Endothelial cell of umbilical vein (primary cell): ENCODE measurements at regions not wholly inside any gene's neighbourhood (a gene's known extent, or its start where the extent isn't known, plus 50 kb on each side); places are given as distances from the start of the nearest gene placed in this dataset.

ENCODE experiments used
- BruUV-seq: library from RNA; stranded (reverse); fragments of 400-500 nt; replicated peaks from 2 replicates; lab custom pipeline; 2021; lab: Mats Ljungman, UMichigan
- CTCF ChIA-PET: fragments of 300-600, 350-600 bp; sonication (Branson Sonifier 250); formaldehyde crosslinking; loops from one replicate; lab custom pipeline; 2021; ENCODE audit warnings: antibody characterized with exemption, inconsistent platforms; lab: Charles Lee
- POLR2A ChIA-PET: fragments of 300-600, 350-600 bp; sonication (Branson Sonifier 250); formaldehyde crosslinking; loops from one replicate; lab custom pipeline; 2021; ENCODE audit warnings: antibody characterized with exemption, inconsistent platforms; lab: Charles Lee
- DNase-seq: peaks from one replicate; pipeline ENCODE4 v3.0.0-alpha.2; 2011; ENCODE audit warnings: low read depth, low spot score
- FAIRE-seq: peaks from 2 replicates; lab custom pipeline; 2011; peaks lifted over from hg19 to GRCh38; lab: Jason Lieb, UNC
- H2AFZ ChIP-seq: 2 replicates; pipeline ENCODE4 v1.6.0; 2012; ENCODE audit warnings: low read depth, low read length, control low read depth, inconsistent platforms
- H3K27ac ChIP-seq: 2 replicates; pipeline ENCODE4 v1.5.1; 2011; ENCODE audit warnings: low read depth, mild to moderate bottlenecking, control low read depth, low read length, moderate library complexity; ENCODE audit not compliant: insufficient read depth
- H3K27me3 ChIP-seq, 2 experiments: 2 replicates each; pipeline versions ENCODE4 v1.6.0 to v1.6.1; 2011; ENCODE audit warnings: low read length in 2 of 2, mixed read lengths in 1 of 2; ENCODE audit not compliant: control insufficient read depth in 2 of 2, insufficient read depth in 2 of 2
- H3K36me3 ChIP-seq, 2 experiments: 2 replicates in 1 of 2; 3 replicates in 1 of 2; pipeline ENCODE4 v1.5.1; 2011; ENCODE audit warnings: low read length in 2 of 2, mild to moderate bottlenecking in 1 of 2, moderate library complexity in 1 of 2; ENCODE audit not compliant: control insufficient read depth in 2 of 2, insufficient read depth in 2 of 2; ENCODE audit errors: extremely low read depth in 1 of 2
- H3K4me1 ChIP-seq: 3 replicates; pipeline ENCODE4 v1.5.1; 2011; ENCODE audit warnings: mild to moderate bottlenecking, low read length; ENCODE audit not compliant: control insufficient read depth, insufficient read depth; ENCODE audit errors: extremely low read depth
- H3K4me2 ChIP-seq: 2 replicates; pipeline ENCODE4 v1.6.1; 2011; ENCODE audit warnings: low read length, control low read depth, mixed read lengths; ENCODE audit not compliant: insufficient read depth
- H3K4me3 ChIP-seq, 3 experiments: fragments of 200-600 bp in 1 of 3; sonication (generic), shearing (Covaris generic) in 1 of 3; replicated peaks in 1 of 3; 2 replicates each; pipeline ENCODE4 v1.5.1; 2011 to 2016; ENCODE audit warnings: control low read depth in 3 of 3, low read length in 3 of 3, mild to moderate bottlenecking in 2 of 3, inconsistent platforms in 1 of 3, low read depth in 1 of 3, moderate library complexity in 1 of 3; ENCODE audit not compliant: insufficient read depth in 1 of 3
- H3K79me2 ChIP-seq: 2 replicates; pipeline ENCODE4 v1.6.0; 2012; ENCODE audit warnings: low read length, inconsistent platforms; ENCODE audit not compliant: control insufficient read depth, insufficient read depth
- H3K9ac ChIP-seq: replicated peaks from 2 replicates; pipeline ENCODE3; 2011; ENCODE audit warnings: low read length, control low read depth; ENCODE audit not compliant: insufficient read depth; ENCODE audit errors: extremely low read depth
- H3K9me1 ChIP-seq: replicated peaks from 3 replicates; pipeline ENCODE4 v1.6.0; 2011; ENCODE audit warnings: mild to moderate bottlenecking, low read length; ENCODE audit not compliant: control insufficient read depth, insufficient read depth; ENCODE audit errors: extremely low read depth
- H3K9me3 ChIP-seq: replicated peaks from 2 replicates; pipeline ENCODE4 v1.5.1; 2012; ENCODE audit warnings: low read length, inconsistent platforms; ENCODE audit not compliant: control insufficient read depth, insufficient read depth
- H4K20me1 ChIP-seq: replicated peaks from 2 replicates; pipeline ENCODE3; 2011; ENCODE audit warnings: mild to moderate bottlenecking, low read length; ENCODE audit not compliant: control insufficient read depth, insufficient read depth; ENCODE audit errors: extremely low read depth
- CTCF ChIP-seq, 2 donors: IDR thresholded peaks; 1 replicate in 1 of 2; 2 replicates in 1 of 2; pipeline ENCODE4 v1.5.1; 2011; ENCODE audit warnings: low read length in 2 of 2, mild to moderate bottlenecking in 2 of 2, moderate library complexity in 2 of 2, control low read depth in 1 of 2, inconsistent platforms in 1 of 2, low read depth in 1 of 2; ENCODE audit not compliant: insufficient read depth in 1 of 2; ENCODE audit errors: extremely low read depth in 1 of 2
- EZH2 ChIP-seq: IDR thresholded peaks from 2 replicates; pipeline ENCODE4 v1.6.1; 2012; ENCODE audit warnings: borderline replicate concordance, low read depth, mild to moderate bottlenecking, moderate library complexity, low read length, inconsistent platforms; ENCODE audit not compliant: severe bottlenecking
- FOS ChIP-seq: IDR thresholded peaks from 2 replicates; pipeline ENCODE4 v1.6.1; 2011; ENCODE audit warnings: mild to moderate bottlenecking, low read length, moderate library complexity, borderline replicate concordance; ENCODE audit not compliant: insufficient read depth
- GATA2 ChIP-seq: IDR thresholded peaks from 2 replicates; pipeline ENCODE4 v1.7.0; 2011; ENCODE audit warnings: low read depth, mild to moderate bottlenecking, moderate library complexity, mixed read lengths, low read length; ENCODE audit not compliant: insufficient read length, insufficient read depth
- JUN ChIP-seq: IDR thresholded peaks from 2 replicates; pipeline ENCODE4 v1.6.1; 2011; ENCODE audit warnings: borderline replicate concordance, low read depth; ENCODE audit not compliant: insufficient read length, insufficient read depth
- MAX ChIP-seq: IDR thresholded peaks from 2 replicates; pipeline ENCODE4 v1.6.1; 2011; ENCODE audit not compliant: insufficient read depth, insufficient read length
- MYC ChIP-seq: IDR thresholded peaks from one replicate; pipeline ENCODE4 v1.6.1; 2011; ENCODE audit warnings: mild to moderate bottlenecking, low read depth, low read length
- POLR2A ChIP-seq: IDR thresholded peaks from 2 replicates; pipeline ENCODE4 v1.6.1; 2012; ENCODE audit warnings: low read depth, mild to moderate bottlenecking, control low read depth, low read length
- POLR2AphosphoS5 ChIP-seq: IDR thresholded peaks from 2 replicates; pipeline ENCODE4 v1.6.1; 2012; ENCODE audit warnings: low read depth, mild to moderate bottlenecking, control low read depth, low read length, moderate library complexity; ENCODE audit not compliant: insufficient read depth
- dilution Hi-C: fragments of 300-500 bp; cut with MboI; formaldehyde crosslinking; loops from one replicate; pipeline ENCODE4 v1.15.0; 2019; ENCODE audit warnings: low sequenced_read_pairs; ENCODE audit not compliant: extremely low pct_ligation_motif_present
- intact Hi-C: fragments of 100-400 bp; cut with micrococcal nuclease; formaldehyde crosslinking; loops from one replicate; pipeline ENCODE4 v1.10.0; 2022

GRCh38 chr5:54403121-54403520, 52.4 kb upstream of the HSPB3 start:
- Histone ChIP-seq H3K9me1 (no peaks in the 10 kb centered on the region), H3K79me2 (no peaks in the 10 kb centered on the region), H3K4me3 (no peak overlapping the region), H4K20me1 (no peaks in the 10 kb centered on the region), H3K9ac (no peak overlapping the region), H3K27ac (no peak overlapping the region), H3K4me1 (no peaks in the 10 kb centered on the region), H2AFZ (no peak overlapping the region), H3K27me3 (peaks cover 2 to 5% of the 10 kb centered on the region in 2 experiments), H3K4me2 (no peak overlapping the region), H3K9me3 (no peaks in the 10 kb centered on the region), H3K36me3 (no peaks in the 10 kb centered on the region)
- intact Hi-C loops (no loop called here), dilution Hi-C loops (no loop called here)
- no peak for FAIRE-seq
- DNase-seq: no peak
- ChIA-PET CTCF (interaction anchor here (1.1 to 3.7 kb wide), 3 partner anchors 9 to 159 kb away, joined by 3 to 18 read pairs (median 5); no protein-coding TSS in a partner anchor), POLR2A (no interaction called here)
- TF ChIP-seq POLR2A (no peak), EZH2 (no peak), CTCF (IDR thresholded peaks at IDR 0.05; ENCODE audit: extremely low read depth in 1 of 2, insufficient read depth in 1 of 2, low read depth in 1 of 2, low read length in 2 of 2) (no peak), POLR2AphosphoS5 (no peak), GATA2 (no peak), FOS (no peak)
- BruUV-seq: no TSS peak

- no peak overlapping the region for H3K4me3 ChIP-seq
- dilution Hi-C loops: no loop called here
- no peaks in the 10 kb centered on the region for H3K9me1 ChIP-seq
- H3K4me1 ChIP-seq: no peaks in the 10 kb centered on the region
- DNase-seq (no peak), FAIRE-seq (no peak)
- H4K20me1 ChIP-seq: no peaks in the 10 kb centered on the region
- no peaks in the 10 kb centered on the region for H3K79me2 ChIP-seq
- H3K27me3 ChIP-seq: peaks cover 4% of the 10 kb centered on the region in 2 experiments
- H3K9ac ChIP-seq: no peak overlapping the region
- no peak overlapping the region for H3K4me2 ChIP-seq
- ChIA-PET CTCF (interaction anchor here (1.6 kb wide), 1 partner anchor 158 kb away, joined by 6 read pairs; no protein-coding TSS in a partner anchor), POLR2A (no interaction called here)
- intact Hi-C loops: no loop called here
- no peaks in the 10 kb centered on the region for H3K36me3 ChIP-seq
- H3K27ac ChIP-seq: no peak overlapping the region
- no peak overlapping the region for H2AFZ ChIP-seq
- TF ChIP-seq EZH2 (no peak), MYC (no peak), JUN (no peak), FOS (no peak), POLR2AphosphoS5 (no peak), MAX (no peak), GATA2 (no peak), CTCF (IDR thresholded peaks at IDR 0.05; ENCODE audit: extremely low read depth in 1 of 2, insufficient read depth in 1 of 2, low read depth in 1 of 2, low read length in 2 of 2) (no peak), POLR2A (no peak)
- no peaks in the 10 kb centered on the region for H3K9me3 ChIP-seq
- BruUV-seq: no TSS peak
Measured at GRCh38 chr5:54401515-54401914, 54.0 kb upstream of the HSPB3 start.
